ENCODE measurements at regions not wholly inside any gene's neighbourhood (a gene's known extent, or its start where the extent isn't known, plus 50 kb on each side); places are given as distances from the start of the nearest gene placed in this dataset.

GRCh38 chr5:139743804-139744203 is 51.8 kb upstream of the PSD2 start:
- intact Hi-C loops (cut with DNase I), result no loop called here
- Histone ChIP-seq H3K4me3 (ENCODE audit: low read length) (no peak overlapping the region), H3K9me3 (ENCODE audit: control insufficient read depth, low read length) (no peaks in the 10 kb centered on the region), H3K27me3 (ENCODE audit: control insufficient read depth, insufficient read depth) (no peaks in the 10 kb centered on the region), H3K4me1 (ENCODE audit: control insufficient read depth, insufficient read depth, low read length) (peaks cover 7% of the 10 kb centered on the region), H3K27ac (ENCODE audit: low read length) (no peak overlapping the region)
- 91% methylated on average over 2 of the region's 2 CpGs for WGBS
- ATAC-seq (no peak), DNase-seq (no peak)

- intact Hi-C loops (cut with DNase I), result loop anchor here in 1 of 4 donors (5.0 kb wide), 1 partner anchor 32 kb away; no protein-coding TSS in a partner anchor
- no peaks in the 10 kb centered on the region for H3K9me3 ChIP-seq (ENCODE audit: control insufficient read depth, low read length)
- WGBS, result 64% methylated on average over 12 of the region's 12 CpGs
- no peak overlapping the region for H3K4me3 ChIP-seq (ENCODE audit: low read length)
- no peak for DNase-seq
- H3K4me1 ChIP-seq (ENCODE audit: control insufficient read depth, insufficient read depth, low read length), result peaks cover 5% of the 10 kb centered on the region
- peak overlapping the region; percentile 10 for H3K27ac ChIP-seq (ENCODE audit: low read length)
- no peak for ATAC-seq
- H3K27me3 ChIP-seq (ENCODE audit: control insufficient read depth, insufficient read depth), result no peaks in the 10 kb centered on the region
Observed at GRCh38 chr5:139744471-139745131, 51.0 kb upstream of the PSD2 start.

GRCh38 chr5:139745132-139745799 is 50.3 kb upstream of the PSD2 start:
- Histone ChIP-seq H3K27me3 (ENCODE audit: control insufficient read depth, insufficient read depth) (no peaks in the 10 kb centered on the region), H3K4me1 (ENCODE audit: control insufficient read depth, insufficient read depth, low read length) (peaks cover 5% of the 10 kb centered on the region), H3K4me3 (ENCODE audit: low read length) (no peak overlapping the region), H3K9me3 (ENCODE audit: control insufficient read depth, low read length) (no peaks in the 10 kb centered on the region), H3K27ac (ENCODE audit: low read length) (no peak overlapping the region)
- intact Hi-C loops (cut with DNase I), result loop anchor here in 1 of 4 donors (5.0 kb wide), 1 partner anchor 33 kb away; no protein-coding TSS in a partner anchor
- 51% methylated on average over 17 of the region's 17 CpGs for WGBS
- DNase-seq (peak; percentile 85 to 91 (median 88)), ATAC-seq (peak; percentile 48 to 70)

GRCh38 chr5:139745800-139746690 is 49.6 kb upstream of the PSD2 start:
- Histone ChIP-seq H3K27me3 (ENCODE audit: control insufficient read depth, insufficient read depth) (no peaks in the 10 kb centered on the region), H3K27ac (ENCODE audit: low read length) (no peak overlapping the region), H3K9me3 (ENCODE audit: control insufficient read depth, low read length) (no peaks in the 10 kb centered on the region), H3K4me1 (ENCODE audit: control insufficient read depth, insufficient read depth, low read length) (peaks cover 5% of the 10 kb centered on the region), H3K4me3 (ENCODE audit: low read length) (peak overlapping the region; percentile 34)
- DNase-seq, result peak; percentile 78 to 85 (median 84)
- intact Hi-C loops (cut with DNase I), result loop anchor here in 1 of 4 donors (5.0 kb wide), 1 partner anchor 34 kb away; no protein-coding TSS in a partner anchor
- 11% methylated on average over 44 of the region's 44 CpGs for WGBS
- ATAC-seq, result peak; percentile 75 to 76
